ENCODE measurements at regions not wholly inside any gene's neighbourhood (a gene's known extent, or its start where the extent isn't known, plus 50 kb on each side); places are given as distances from the start of the nearest gene placed in this dataset.

DNA sequence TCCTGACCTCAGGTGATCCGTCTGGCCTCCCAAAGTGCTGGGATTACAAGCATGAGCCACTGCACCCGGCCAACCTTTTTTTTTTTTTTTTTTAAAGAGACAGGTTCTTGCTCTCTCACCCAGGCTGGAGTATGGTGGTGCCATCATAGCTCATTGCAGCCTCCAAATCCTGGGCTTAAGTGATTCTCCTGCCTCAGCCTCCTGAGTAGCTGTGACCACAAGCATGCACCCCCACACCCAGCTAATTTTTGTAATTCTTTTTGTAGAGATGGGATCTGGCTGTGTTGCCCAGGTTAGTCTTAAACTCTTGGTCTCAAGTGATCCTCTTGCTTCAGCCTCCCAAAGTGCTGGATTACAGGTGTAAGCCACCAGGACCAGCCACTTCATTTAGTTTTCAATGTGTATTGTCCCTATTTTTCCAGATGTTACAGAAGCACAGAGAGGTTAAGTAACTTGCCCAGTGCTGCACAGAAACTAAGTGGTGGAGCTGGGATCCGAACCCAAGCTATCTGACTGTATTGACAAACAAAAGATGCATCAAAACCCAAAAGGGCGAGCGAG, 55.6 kb upstream of the GRK3 start:
- no peak overlapping the region for H3K4me3 ChIP-seq (ENCODE audit: low read depth, low read length)
- TF ChIP-seq CTCF (IDR thresholded peaks at IDR 0.05; ENCODE audit: borderline replicate concordance, insufficient read depth, low read depth, low read length), result no peak

- TF ChIP-seq CTCF (IDR thresholded peaks at IDR 0.05; ENCODE audit: borderline replicate concordance, insufficient read depth, low read depth, low read length), result no peak
- H3K4me3 ChIP-seq (ENCODE audit: low read depth, low read length), result no peak overlapping the region
These were observed 55.1 kb upstream of the GRK3 start for GRCh38 chr22:25509374-25509791.

GRCh38 chr22:25510876-25511275, 53.6 kb upstream of the GRK3 start:
- no peak for TF ChIP-seq CTCF (IDR thresholded peaks at IDR 0.05; ENCODE audit: borderline replicate concordance, insufficient read depth, low read depth, low read length)
- no peak overlapping the region for H3K4me3 ChIP-seq (ENCODE audit: low read depth, low read length)

- no peak overlapping the region for H3K4me3 ChIP-seq (ENCODE audit: low read depth, low read length)
- TF ChIP-seq CTCF (IDR thresholded peaks at IDR 0.05; ENCODE audit: borderline replicate concordance, insufficient read depth, low read depth, low read length), result no peak
These were observed 52.8 kb upstream of the GRK3 start for GRCh38 chr22:25511725-25512124.

GRCh38 chr22:25514436-25515180, 49.9 kb upstream of the GRK3 start:
- no peak overlapping the region for H3K4me3 ChIP-seq (ENCODE audit: low read depth, low read length)
- no peak for TF ChIP-seq CTCF (IDR thresholded peaks at IDR 0.05; ENCODE audit: borderline replicate concordance, insufficient read depth, low read depth, low read length)

Measured in GM12875 (cell line).